ENCODE measurements at regions not wholly inside any gene's neighbourhood (a gene's known extent, or its start where the extent isn't known, plus 50 kb on each side); places are given as distances from the start of the nearest gene placed in this dataset.

DNA sequence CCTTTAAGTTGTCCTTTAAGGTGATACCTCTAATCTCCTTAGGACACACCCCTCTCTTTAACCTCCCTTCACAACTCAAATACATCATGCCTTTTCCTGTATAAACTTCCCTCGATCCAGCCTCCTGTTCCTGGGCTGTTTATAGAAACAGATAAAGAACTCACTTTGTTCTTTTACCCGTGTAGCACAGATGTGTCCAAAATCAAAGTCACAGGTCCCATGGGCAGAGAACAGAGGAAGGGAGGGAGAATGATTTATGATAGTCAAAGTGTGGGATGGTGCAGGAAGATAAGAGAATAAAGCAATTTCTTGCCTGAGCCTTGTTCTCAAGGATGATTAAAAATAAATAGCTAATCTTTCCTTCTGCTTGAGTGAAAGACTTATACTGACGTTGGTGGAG is 50.3 kb upstream of the CABCOCO1 start:
- DNase-seq (ENCODE audit: low read depth), result no peak
- TF ChIP-seq, protein P1, sequence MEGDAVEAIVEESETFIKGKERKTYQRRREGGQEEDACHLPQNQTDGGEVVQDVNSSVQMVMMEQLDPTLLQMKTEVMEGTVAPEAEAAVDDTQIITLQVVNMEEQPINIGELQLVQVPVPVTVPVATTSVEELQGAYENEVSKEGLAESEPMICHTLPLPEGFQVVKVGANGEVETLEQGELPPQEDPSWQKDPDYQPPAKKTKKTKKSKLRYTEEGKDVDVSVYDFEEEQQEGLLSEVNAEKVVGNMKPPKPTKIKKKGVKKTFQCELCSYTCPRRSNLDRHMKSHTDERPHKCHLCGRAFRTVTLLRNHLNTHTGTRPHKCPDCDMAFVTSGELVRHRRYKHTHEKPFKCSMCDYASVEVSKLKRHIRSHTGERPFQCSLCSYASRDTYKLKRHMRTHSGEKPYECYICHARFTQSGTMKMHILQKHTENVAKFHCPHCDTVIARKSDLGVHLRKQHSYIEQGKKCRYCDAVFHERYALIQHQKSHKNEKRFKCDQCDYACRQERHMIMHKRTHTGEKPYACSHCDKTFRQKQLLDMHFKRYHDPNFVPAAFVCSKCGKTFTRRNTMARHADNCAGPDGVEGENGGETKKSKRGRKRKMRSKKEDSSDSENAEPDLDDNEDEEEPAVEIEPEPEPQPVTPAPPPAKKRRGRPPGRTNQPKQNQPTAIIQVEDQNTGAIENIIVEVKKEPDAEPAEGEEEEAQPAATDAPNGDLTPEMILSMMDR (conservative IDR thresholded peaks at IDR 0.05; ENCODE audit: low read depth, low read length), result no peak
- no peak overlapping the region for H3K4me3 ChIP-seq (ENCODE audit: low read depth, low read length)

DNA sequence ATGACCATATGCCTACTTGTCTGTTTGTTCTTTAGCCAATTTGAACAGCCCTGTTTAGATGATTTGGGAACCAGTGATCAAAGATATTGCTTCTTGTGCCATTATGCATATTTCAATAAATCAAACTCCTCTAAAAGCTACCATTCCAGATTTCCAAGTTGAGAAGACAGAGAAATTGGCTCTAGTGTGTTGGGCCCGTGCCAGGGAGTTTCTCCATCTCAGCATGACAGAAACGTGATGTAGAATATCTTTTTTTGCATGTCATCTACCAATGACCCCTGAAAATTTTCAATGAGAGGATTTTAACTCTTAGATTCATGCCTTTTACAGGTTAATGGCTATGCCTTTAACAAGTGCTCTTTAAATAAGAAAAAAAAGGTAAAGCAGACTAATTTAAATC is 50.7 kb upstream of the CABCOCO1 start:
- TF ChIP-seq, protein P1 (conservative IDR thresholded peaks at IDR 0.05; ENCODE audit: low read depth, low read length), result no peak
- no peak overlapping the region for H3K4me3 ChIP-seq (ENCODE audit: low read depth, low read length)
- no peak for DNase-seq (ENCODE audit: low read depth)

DNA sequence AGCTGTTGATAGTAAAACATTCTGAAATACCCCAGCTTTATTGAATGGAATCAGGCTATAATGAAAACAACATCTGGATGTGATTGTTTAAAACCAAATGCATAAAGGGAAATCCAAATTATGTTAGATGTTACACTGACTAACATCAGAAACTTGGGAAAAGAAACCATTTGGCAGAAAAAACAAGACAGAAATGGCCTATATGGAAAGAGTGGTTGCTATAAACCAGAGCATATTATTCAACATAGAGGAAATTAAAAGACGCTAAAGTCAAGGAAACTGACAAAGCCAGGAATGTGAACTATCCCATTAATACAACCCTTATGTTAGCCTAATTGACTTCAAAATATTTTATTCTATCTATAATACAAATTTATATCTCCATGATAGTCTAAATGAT is 53.0 kb upstream of the CABCOCO1 start:
- no peak overlapping the region for H3K4me3 ChIP-seq (ENCODE audit: low read depth, low read length)
- DNase-seq (ENCODE audit: low read depth), result no peak
- TF ChIP-seq, protein P1 (conservative IDR thresholded peaks at IDR 0.05; ENCODE audit: low read depth, low read length), result no peak

DNA sequence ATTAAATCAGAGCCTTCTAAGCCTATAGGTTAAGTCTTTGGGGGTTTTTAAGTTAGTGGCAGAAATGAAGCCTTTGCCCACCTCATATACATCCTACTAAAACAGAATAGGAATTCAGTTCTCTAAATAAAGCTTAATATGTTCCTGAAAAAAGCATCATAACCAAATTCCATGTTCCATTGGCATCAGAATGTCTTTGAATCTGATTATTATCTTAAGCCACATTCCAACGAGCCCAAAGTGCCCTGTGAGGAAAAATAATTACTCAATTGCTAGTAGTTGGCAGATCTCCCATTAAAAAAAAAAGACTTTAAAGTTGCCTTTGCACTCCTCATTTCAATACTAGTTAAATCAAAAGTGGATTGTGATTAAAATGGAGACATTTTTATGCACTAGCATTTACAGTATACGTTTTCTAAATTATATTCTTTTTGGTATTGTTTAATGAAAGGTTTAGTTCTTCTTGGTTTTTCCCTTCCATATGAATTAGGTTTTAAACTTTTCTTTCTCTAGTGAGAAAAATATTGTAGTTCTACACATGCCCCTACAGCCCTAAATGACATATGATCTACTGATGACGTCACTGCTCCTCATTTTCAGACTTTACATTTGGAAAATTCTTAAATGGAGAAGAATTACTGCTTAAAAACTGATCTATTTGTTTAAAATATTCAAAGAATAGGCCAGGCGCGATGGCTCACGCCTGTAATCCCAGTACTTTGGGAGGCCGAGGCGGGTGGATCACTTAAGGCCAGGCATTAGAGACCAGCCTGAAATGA is 54.3 kb upstream of the CABCOCO1 start:
- no peak overlapping the region for H3K4me3 ChIP-seq (ENCODE audit: low read depth, low read length)
- no peak for DNase-seq (ENCODE audit: low read depth)
- TF ChIP-seq, protein P1 (conservative IDR thresholded peaks at IDR 0.05; ENCODE audit: low read depth, low read length), result no peak

DNA sequence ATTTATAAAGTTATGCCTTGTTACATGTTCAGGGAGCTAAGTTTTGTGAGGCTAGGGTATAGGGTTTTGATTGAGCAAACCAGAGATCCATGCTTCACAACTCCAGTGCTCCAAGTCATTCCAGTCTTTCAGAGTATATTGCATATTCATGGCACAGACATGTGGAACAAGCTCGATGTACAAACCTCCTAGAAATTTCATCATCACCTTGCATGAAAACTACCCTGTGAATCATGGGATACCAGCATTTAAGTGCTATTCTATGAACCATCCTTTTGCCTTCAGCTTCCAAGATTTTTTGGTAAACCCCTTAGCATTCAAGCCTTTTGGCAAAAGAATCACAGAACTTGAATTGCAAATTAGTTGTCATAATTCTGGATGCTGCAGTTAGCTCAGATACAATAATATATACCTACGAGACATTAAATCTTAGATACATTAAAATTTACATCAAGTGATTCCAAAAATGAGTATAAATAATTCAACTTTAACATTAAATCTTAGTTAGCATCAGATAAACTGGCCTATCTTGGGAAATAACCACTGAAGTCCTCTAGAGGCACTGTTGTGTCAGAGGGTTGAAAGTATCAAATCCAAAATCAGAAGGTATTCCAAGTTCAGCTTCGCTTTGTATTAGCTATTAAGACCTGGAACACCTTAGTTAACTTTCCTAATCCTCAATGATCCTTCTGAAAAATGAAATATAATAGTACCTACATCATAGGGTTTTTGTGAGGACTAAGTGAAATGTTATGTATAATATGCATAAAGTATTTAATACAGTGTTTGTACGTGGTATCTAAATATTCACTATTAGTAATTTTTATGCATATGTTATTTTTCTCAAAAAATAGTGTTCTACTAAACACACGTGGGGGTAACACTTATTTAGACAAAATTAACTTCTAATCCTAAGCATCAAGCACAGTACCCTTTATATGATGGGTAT is 55.5 kb upstream of the CABCOCO1 start:
- TF ChIP-seq, protein P1 (conservative IDR thresholded peaks at IDR 0.05; ENCODE audit: low read depth, low read length), result peak; percentile 71
- DNase-seq (ENCODE audit: low read depth), result no peak
- H3K4me3 ChIP-seq (ENCODE audit: low read depth, low read length), result no peak overlapping the region

DNA sequence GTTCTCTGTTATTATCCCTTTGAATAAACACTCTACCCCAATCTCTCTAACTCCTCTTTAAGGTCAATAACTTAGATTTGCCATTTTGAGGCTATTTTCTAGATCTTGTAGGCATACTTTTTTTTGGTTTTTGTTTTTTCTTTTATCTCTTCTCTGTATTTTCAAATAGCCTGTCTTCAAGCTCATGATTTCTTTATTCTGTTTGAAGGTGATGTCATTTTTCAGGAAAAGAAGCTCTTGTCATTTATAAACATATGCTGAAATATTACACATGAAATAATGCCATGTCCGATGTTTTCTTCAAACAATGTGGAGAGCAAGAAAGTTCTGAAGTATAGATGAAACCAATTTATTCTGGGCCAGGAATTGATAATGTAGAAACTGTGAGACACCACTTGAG is 57.5 kb upstream of the CABCOCO1 start:
- TF ChIP-seq, protein P1 (conservative IDR thresholded peaks at IDR 0.05; ENCODE audit: low read depth, low read length), result no peak
- no peak overlapping the region for H3K4me3 ChIP-seq (ENCODE audit: low read depth, low read length)
- no peak for DNase-seq (ENCODE audit: low read depth)

All from epithelial cell of proximal tubule (primary cell).